B cell (primary cell): ENCODE measurements at regions not wholly inside any gene's neighbourhood (a gene's known extent, or its start where the extent isn't known, plus 50 kb on each side); places are given as distances from the start of the nearest gene placed in this dataset.
A peak's percentile ranks its signal among the peaks of the same experiment; 100 is the strongest.

Experiments
- ATAC-seq: fragments of 200-7000 bp; cut with Tn5 transposase; one replicate; pipeline ENCODE4 v1.10.0; 2021; ENCODE audit warnings: low read depth, mild to moderate bottlenecking, moderate number of reproducible peaks, moderate library complexity
- CTCF ChIA-PET: fragments of 350-600 bp; sonication (Branson Sonifier 250); formaldehyde crosslinking; loops from one replicate; lab custom pipeline; 2021; ENCODE audit warnings: antibody characterized with exemption, inconsistent platforms; lab: Charles Lee
- POLR2A ChIA-PET: fragments of 350-600 bp; sonication (Branson Sonifier 250); formaldehyde crosslinking; loops from one replicate; lab custom pipeline; 2021; ENCODE audit warnings: antibody characterized with exemption; lab: Charles Lee
- DNase-seq: peaks from one replicate; pipeline ENCODE4 v3.0.0; 2013
- H2AFZ ChIP-seq: 2 replicates; pipeline ENCODE4 v1.6.1; 2012; ENCODE audit warnings: mild to moderate bottlenecking, low read depth, low read length; ENCODE audit not compliant: insufficient read depth, poor library complexity, severe bottlenecking
- H3K27ac ChIP-seq, 2 donors: 1 replicate in 1 of 2; 2 replicates in 1 of 2; pipeline ENCODE4 v1.5.1; 2012 to 2013; ENCODE audit warnings: low read length in 2 of 2, mild to moderate bottlenecking in 2 of 2, moderate library complexity in 1 of 2
- H3K27me3 ChIP-seq, 4 experiments: fragments of 200-600 bp in 1 of 4; sonication (generic) in 1 of 4; replicated peaks in 1 of 4; 1 replicate in 2 of 4; 2 replicates in 2 of 4; pipeline versions ENCODE4 v1.6.1 to v1.7.0; 2013 to 2016; ENCODE audit warnings: low read length in 3 of 4, mild to moderate bottlenecking in 2 of 4, mixed read lengths in 1 of 4, moderate library complexity in 1 of 4; ENCODE audit not compliant: insufficient read depth in 4 of 4, control insufficient read depth in 3 of 4; ENCODE audit errors: control extremely low read depth in 1 of 4
- H3K36me3 ChIP-seq, 2 experiments: replicated peaks in 1 of 2; 1 replicate in 1 of 2; 2 replicates in 1 of 2; pipeline versions ENCODE4 v1.6.1 to v1.7.1; 2013; ENCODE audit warnings: low read length in 1 of 2; ENCODE audit not compliant: insufficient read depth in 2 of 2, control insufficient read depth in 1 of 2; ENCODE audit errors: control extremely low read depth in 1 of 2, extremely low read depth in 1 of 2
- H3K4me1 ChIP-seq, 2 donors: fragments of 200-600 bp in 1 of 2; sonication (generic) in 1 of 2; 1 replicate in 1 of 2; 2 replicates in 1 of 2; pipeline versions ENCODE4 v1.5.1 to v1.6.1; 2013 to 2017; ENCODE audit warnings: low read length in 2 of 2; ENCODE audit not compliant: control insufficient read depth in 2 of 2, insufficient read depth in 2 of 2
- H3K4me2 ChIP-seq: replicated peaks from 2 replicates; pipeline ENCODE3; 2012; ENCODE audit warnings: mild to moderate bottlenecking, low read depth, low read length; ENCODE audit not compliant: poor library complexity, severe bottlenecking
- H3K4me3 ChIP-seq, 5 experiments: fragments of 200-600 bp in 1 of 5; sonication (generic) in 1 of 5; 1 replicate in 3 of 5; 2 replicates in 2 of 5; pipeline versions ENCODE4 v1.5.1 to v1.7.0; 2011 to 2016; ENCODE audit warnings: low read length in 4 of 5, mild to moderate bottlenecking in 4 of 5, low read depth in 2 of 5, control low read depth in 1 of 5, moderate library complexity in 1 of 5; ENCODE audit not compliant: insufficient read depth in 1 of 5; ENCODE audit errors: control extremely low read depth in 1 of 5, extremely low read depth in 1 of 5
- H3K79me2 ChIP-seq: fragments of 200-600 bp; sonication (generic); one replicate; pipeline ENCODE4 v1.6.0; 2016; ENCODE audit warnings: low read length; ENCODE audit not compliant: control insufficient read depth, insufficient read depth
- H3K9ac ChIP-seq: fragments of 200-600 bp; sonication (generic); 2 replicates; pipeline ENCODE4 v1.6.1; 2017; ENCODE audit warnings: mild to moderate bottlenecking, low read length, moderate library complexity
- H3K9me3 ChIP-seq, 3 donors: one replicate each; pipeline versions ENCODE4 v1.6.1 to v1.7.1; 2013; ENCODE audit warnings: low read length in 2 of 3; ENCODE audit not compliant: control insufficient read depth in 2 of 3, insufficient read depth in 1 of 3; ENCODE audit errors: control extremely low read depth in 1 of 3
- H4K20me1 ChIP-seq: 2 replicates; pipeline ENCODE4 v1.6.0; 2012; ENCODE audit warnings: mild to moderate bottlenecking, low read length; ENCODE audit not compliant: insufficient read depth, control insufficient read depth, poor library complexity, severe bottlenecking
- H3K27ac Mint-ChIP-seq: one replicate; pipeline ENCODE4 v1.8.0; 2021; ENCODE audit warnings: mixed read lengths
- H3K27me3 Mint-ChIP-seq: one replicate; pipeline ENCODE4 v1.8.0; 2021; ENCODE audit warnings: mixed read lengths
- H3K4me1 Mint-ChIP-seq: one replicate; pipeline ENCODE4 v1.8.0; 2021; ENCODE audit warnings: mixed read lengths
- H3K4me3 Mint-ChIP-seq: one replicate; pipeline ENCODE4 v1.8.0; 2021; ENCODE audit warnings: mixed read lengths
- H3K9me3 Mint-ChIP-seq: one replicate; pipeline ENCODE4 v1.8.0; 2022; ENCODE audit warnings: mixed read lengths; ENCODE audit not compliant: insufficient read depth
- EZH2 ChIP-seq: IDR thresholded peaks from 2 replicates; pipeline ENCODE4 v1.6.1; 2012; ENCODE audit warnings: borderline replicate concordance, low read depth, mild to moderate bottlenecking, moderate library complexity, low read length; ENCODE audit not compliant: insufficient read depth, poor library complexity, severe bottlenecking
- WGBS: methylation state at CpG from one replicate; pipeline ENCODE4 v1.1.5; 2013; ENCODE audit warnings: missing lambda C conversion rate; ENCODE audit not compliant: insufficient coverage; 5-methylcytosine and 5-hydroxymethylcytosine counted together
- intact Hi-C: fragments of 100-400 bp; cut with micrococcal nuclease; formaldehyde crosslinking; loops from one replicate; pipeline ENCODE4 v1.10.0; 2022
- TF ChIP-seq, protein P1 (sequence below): fragments of 200-600 bp; IDR thresholded peaks from one replicate; pipeline ENCODE4 v1.8.0; 2022; ENCODE audit warnings: antibody characterized with exemption, mild to moderate bottlenecking

DNA sequence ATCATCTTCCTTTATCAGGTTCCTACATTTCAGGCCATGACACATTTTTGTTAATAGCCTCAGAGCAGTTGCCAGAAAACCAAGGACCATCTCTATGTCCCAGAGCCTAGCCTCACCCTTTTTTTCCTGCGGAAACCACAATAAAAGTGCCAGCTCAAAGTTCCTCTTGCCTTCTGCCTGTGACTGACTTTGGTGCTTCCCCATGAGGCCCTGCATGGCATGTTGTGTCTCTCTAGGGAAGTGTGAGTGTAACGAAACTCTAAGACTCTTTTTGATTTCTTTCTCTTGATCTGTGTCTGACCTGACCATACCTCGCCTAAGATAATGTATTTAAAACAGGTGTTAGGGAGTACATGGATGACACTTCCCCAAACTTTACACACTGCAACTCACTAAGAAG is 642.3 kb upstream of the BOD1L1 start:
- ChIA-PET POLR2A (no interaction called here), CTCF (interaction anchor here (0.6 kb wide), 1 partner anchor 613 kb away, joined by 3 read pairs; no protein-coding TSS in a partner anchor)
- Mint-ChIP-seq H3K27me3 (peaks cover 6% of the 10 kb centered on the region), H3K27ac (peak overlapping the region; percentile 70), H3K4me3 (peak overlapping the region; percentile 55), H3K4me1 (peaks cover 29% of the 10 kb centered on the region), H3K9me3 (no peaks in the 10 kb centered on the region)
- H3K4me2 ChIP-seq, result peak overlapping the region; percentile 42
- peaks cover 14 to 22% of the 10 kb centered on the region in 2 donors for H3K4me1 ChIP-seq
- TF ChIP-seq, protein P1, sequence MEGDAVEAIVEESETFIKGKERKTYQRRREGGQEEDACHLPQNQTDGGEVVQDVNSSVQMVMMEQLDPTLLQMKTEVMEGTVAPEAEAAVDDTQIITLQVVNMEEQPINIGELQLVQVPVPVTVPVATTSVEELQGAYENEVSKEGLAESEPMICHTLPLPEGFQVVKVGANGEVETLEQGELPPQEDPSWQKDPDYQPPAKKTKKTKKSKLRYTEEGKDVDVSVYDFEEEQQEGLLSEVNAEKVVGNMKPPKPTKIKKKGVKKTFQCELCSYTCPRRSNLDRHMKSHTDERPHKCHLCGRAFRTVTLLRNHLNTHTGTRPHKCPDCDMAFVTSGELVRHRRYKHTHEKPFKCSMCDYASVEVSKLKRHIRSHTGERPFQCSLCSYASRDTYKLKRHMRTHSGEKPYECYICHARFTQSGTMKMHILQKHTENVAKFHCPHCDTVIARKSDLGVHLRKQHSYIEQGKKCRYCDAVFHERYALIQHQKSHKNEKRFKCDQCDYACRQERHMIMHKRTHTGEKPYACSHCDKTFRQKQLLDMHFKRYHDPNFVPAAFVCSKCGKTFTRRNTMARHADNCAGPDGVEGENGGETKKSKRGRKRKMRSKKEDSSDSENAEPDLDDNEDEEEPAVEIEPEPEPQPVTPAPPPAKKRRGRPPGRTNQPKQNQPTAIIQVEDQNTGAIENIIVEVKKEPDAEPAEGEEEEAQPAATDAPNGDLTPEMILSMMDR, result no peak
- TF ChIP-seq EZH2, result no peak
- WGBS, result no CpG with 5 or more reads among the region's 3 CpGs
- intact Hi-C loops, result no loop called here
- no peak overlapping the region for H3K4me3 ChIP-seq
- H3K27me3 ChIP-seq, result no peaks in the 10 kb centered on the region
- H3K36me3 ChIP-seq, result no peaks in the 10 kb centered on the region
- H2AFZ ChIP-seq, result no peak overlapping the region
- DNase-seq (peak; percentile 37), ATAC-seq (peak; percentile 73)
- no peaks in the 10 kb centered on the region for H3K79me2 ChIP-seq
- no peaks in the 10 kb centered on the region for H3K9me3 ChIP-seq
- no peak overlapping the region for H3K27ac ChIP-seq
- H4K20me1 ChIP-seq, result no peaks in the 10 kb centered on the region
- H3K9ac ChIP-seq, result peak overlapping the region; percentile 9

DNA sequence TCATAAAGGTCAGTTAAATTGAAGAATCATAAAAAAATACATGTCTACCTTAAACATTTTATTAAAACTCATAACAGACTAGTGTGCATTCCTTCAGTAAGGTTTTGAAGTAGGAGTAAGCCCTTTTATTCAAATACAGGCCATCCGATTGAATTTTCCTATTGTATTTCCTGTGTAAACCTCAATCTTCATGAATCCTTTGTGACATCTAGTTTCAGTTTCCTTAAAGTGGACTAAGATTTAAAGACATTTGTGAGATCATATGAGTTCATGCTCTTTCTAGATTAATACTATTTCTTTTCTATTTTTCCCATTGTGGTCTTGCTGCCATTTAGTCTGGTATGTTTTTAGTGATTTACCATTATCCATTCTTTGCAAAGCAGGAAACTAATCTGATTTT is 644.7 kb upstream of the BOD1L1 start:
- intact Hi-C loops, result no loop called here
- H3K79me2 ChIP-seq, result no peaks in the 10 kb centered on the region
- H4K20me1 ChIP-seq, result no peaks in the 10 kb centered on the region
- no peak overlapping the region for H2AFZ ChIP-seq
- H3K36me3 ChIP-seq, result no peaks in the 10 kb centered on the region
- TF ChIP-seq, protein P1, result no peak
- no peak for TF ChIP-seq EZH2
- H3K9me3 ChIP-seq, result no peaks in the 10 kb centered on the region
- ChIA-PET POLR2A (no interaction called here), CTCF (no interaction called here)
- peaks cover 14 to 22% of the 10 kb centered on the region in 2 donors for H3K4me1 ChIP-seq
- Mint-ChIP-seq H3K9me3 (no peaks in the 10 kb centered on the region), H3K27me3 (no peaks in the 10 kb centered on the region), H3K27ac (no peak overlapping the region), H3K4me3 (no peak overlapping the region), H3K4me1 (peaks cover 29% of the 10 kb centered on the region)
- H3K4me3 ChIP-seq, result no peak overlapping the region
- no peak overlapping the region for H3K4me2 ChIP-seq
- DNase-seq (no peak), ATAC-seq (no peak)
- no CpG with 5 or more reads among the region's 1 CpG for WGBS
- H3K27ac ChIP-seq, result no peak overlapping the region
- H3K9ac ChIP-seq, result no peak overlapping the region
- H3K27me3 ChIP-seq, result no peaks in the 10 kb centered on the region
